Lower lobe of right lung (tissue), 2 donors: ENCODE measurements at regions not wholly inside any gene's neighbourhood (a gene's known extent, or its start where the extent isn't known, plus 50 kb on each side); places are given as distances from the start of the nearest gene placed in this dataset.
A peak's percentile ranks its signal among the peaks of the same experiment; 100 is the strongest.

Source experiments
- ATAC-seq, 2 donors: fragments of 200-7000 bp; cut with Tn5 transposase; one replicate each; pipeline ENCODE4 v1.9.1; 2020 to 2022; ENCODE audit warnings: mild to moderate bottlenecking in 2 of 2, moderate library complexity in 2 of 2
- DNase-seq: peaks from one replicate; pipeline ENCODE4 v3.0.0-alpha.2; 2020
- H3K27ac ChIP-seq: fragments of 200-600 bp; one replicate; pipeline ENCODE4 v1.8.0; 2022
- H3K27me3 ChIP-seq: fragments of 200-600 bp; one replicate; pipeline ENCODE4 v1.8.0; 2022; ENCODE audit warnings: low read depth
- H3K36me3 ChIP-seq: fragments of 200-600 bp; one replicate; pipeline ENCODE4 v1.8.0; 2022; ENCODE audit warnings: mild to moderate bottlenecking
- H3K4me1 ChIP-seq: fragments of 200-600 bp; one replicate; pipeline ENCODE4 v1.8.0; 2022
- H3K4me3 ChIP-seq: fragments of 200-600 bp; one replicate; pipeline ENCODE4 v1.8.0; 2022; ENCODE audit warnings: mild to moderate bottlenecking
- H3K9me3 ChIP-seq: fragments of 200-600 bp; one replicate; pipeline ENCODE4 v1.8.0; 2022
- CTCF ChIP-seq: fragments of 200-600 bp; IDR thresholded peaks from one replicate; pipeline ENCODE4 v1.8.0; 2022; ENCODE audit warnings: antibody characterized with exemption, mild to moderate bottlenecking
- intact Hi-C: fragments of 100-400 bp; cut with DNase I; formaldehyde crosslinking; loops from one replicate; pipeline ENCODE4 v1.11.0; 2022
- donor health status: DM: no; HTN: yes; CAD: no; lungs with severe emphysema.

DNA sequence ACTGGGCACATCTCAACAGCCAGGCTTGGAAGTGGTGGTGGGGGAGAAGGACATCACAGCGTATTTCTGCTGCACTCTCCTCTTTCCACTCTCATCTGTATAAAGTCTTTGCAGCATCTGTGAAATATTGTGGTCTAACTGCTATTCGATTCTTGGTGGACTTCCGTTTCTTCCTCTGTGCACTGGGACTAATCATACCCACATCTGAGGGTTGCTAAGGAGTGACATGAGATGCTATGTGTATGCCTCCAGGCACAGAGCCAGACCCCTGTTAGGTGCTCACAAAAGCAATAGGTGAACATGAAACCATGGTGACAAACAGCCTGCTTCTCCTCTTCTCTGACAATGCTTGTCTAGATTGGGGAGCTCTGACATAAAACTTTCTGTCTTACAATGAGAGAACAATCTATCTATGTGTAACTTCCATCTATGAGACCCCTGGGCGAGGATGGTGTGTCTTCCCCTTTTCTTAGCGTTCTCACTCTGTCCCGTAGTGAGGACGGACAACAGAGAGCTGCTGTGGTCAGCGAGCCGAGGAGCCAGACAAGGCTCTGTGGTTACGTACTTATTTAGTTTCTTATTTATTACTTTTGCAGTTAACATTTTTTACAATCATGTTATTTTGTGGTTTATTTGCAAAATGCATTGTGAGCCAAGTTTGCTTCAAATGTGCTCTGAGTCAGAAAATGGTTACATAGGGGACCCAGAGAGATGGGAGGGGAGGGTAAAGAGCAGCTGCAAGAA is 196.7 kb upstream of the TPRG1 start:
- H3K9me3 ChIP-seq, result no peaks in the 10 kb centered on the region
- no peak for DNase-seq
- no peaks in the 10 kb centered on the region for H3K36me3 ChIP-seq
- peaks cover 26% of the 10 kb centered on the region for H3K4me1 ChIP-seq
- ATAC-seq, result peak; percentile 39 to 63
- peak overlapping the region; percentile 33 for H3K27ac ChIP-seq
- H3K27me3 ChIP-seq, result no peaks in the 10 kb centered on the region
- H3K4me3 ChIP-seq, result no peak overlapping the region
- intact Hi-C loops, result no loop called here
- no peak for TF ChIP-seq CTCF

- Histone ChIP-seq H3K36me3 (no peaks in the 10 kb centered on the region), H3K4me1 (peaks cover 26% of the 10 kb centered on the region), H3K9me3 (no peaks in the 10 kb centered on the region), H3K27ac (peak overlapping the region; percentile 33), H3K27me3 (no peaks in the 10 kb centered on the region), H3K4me3 (no peak overlapping the region)
- peak in 1 of 2 donors; percentile 37 for ATAC-seq
- no peak for TF ChIP-seq CTCF
- no peak for DNase-seq
- intact Hi-C loops, result no loop called here
Measured at GRCh38 chr3:188975600-188976314, 196.0 kb upstream of the TPRG1 start.

DNA sequence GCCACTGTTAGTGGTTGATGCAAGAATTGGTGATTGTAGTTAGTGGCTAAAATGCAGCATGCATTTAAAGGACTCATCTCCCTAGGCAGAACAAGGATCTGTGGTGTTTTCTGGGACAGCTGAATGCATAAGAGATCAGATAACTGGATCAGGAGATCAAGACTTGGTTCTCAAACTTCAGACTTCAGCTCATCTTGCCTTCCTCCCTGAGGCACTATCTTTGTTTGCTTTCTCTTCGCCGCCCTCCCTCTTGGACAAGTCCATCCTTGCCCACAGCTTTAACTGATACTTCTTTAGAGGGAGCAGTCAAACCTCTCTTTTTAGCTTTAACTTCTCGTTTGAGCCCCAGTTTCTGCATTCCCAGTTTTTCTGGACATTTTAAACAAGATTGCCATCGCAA is 195.4 kb upstream of the TPRG1 start:
- no peak for ATAC-seq
- no peaks in the 10 kb centered on the region for H3K36me3 ChIP-seq
- H3K4me1 ChIP-seq, result peaks cover 26% of the 10 kb centered on the region
- no peak overlapping the region for H3K4me3 ChIP-seq
- intact Hi-C loops, result no loop called here
- no peaks in the 10 kb centered on the region for H3K9me3 ChIP-seq
- TF ChIP-seq CTCF, result no peak
- no peaks in the 10 kb centered on the region for H3K27me3 ChIP-seq
- no peak for DNase-seq
- no peak overlapping the region for H3K27ac ChIP-seq

GRCh38 chr3:188978421-188979171 is 193.2 kb upstream of the TPRG1 start:
- Histone ChIP-seq H3K4me1 (peaks cover 17% of the 10 kb centered on the region), H3K4me3 (no peak overlapping the region), H3K27ac (peak overlapping the region; percentile 40), H3K36me3 (no peaks in the 10 kb centered on the region), H3K9me3 (no peaks in the 10 kb centered on the region), H3K27me3 (no peaks in the 10 kb centered on the region)
- intact Hi-C loops, result no loop called here
- TF ChIP-seq CTCF, result no peak
- ATAC-seq, result peak; percentile 14 to 46
- no peak for DNase-seq

DNA sequence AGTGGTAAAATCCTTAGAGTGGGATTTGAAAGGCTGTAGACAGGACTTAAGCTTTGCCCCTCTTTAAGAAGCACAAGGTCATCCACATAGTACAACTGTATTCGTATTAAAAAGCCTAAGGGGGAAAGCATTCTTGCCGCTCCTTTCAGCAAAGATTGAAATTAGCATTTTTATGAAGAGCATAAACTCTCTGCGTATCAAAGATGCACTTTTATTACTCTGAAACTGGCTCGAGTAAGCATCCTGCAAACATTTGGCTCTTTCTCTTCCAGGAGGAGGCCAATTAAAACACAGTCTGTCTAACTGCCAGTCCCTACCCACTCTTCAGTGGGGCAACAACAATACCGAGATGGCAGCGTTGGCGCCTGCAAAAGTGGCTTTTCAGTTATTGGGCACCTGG is 192.5 kb upstream of the TPRG1 start:
- intact Hi-C loops, result no loop called here
- Histone ChIP-seq H3K4me3 (no peak overlapping the region), H3K9me3 (no peaks in the 10 kb centered on the region), H3K27ac (peak overlapping the region; percentile 40), H3K36me3 (no peaks in the 10 kb centered on the region), H3K4me1 (peaks cover 12% of the 10 kb centered on the region), H3K27me3 (no peaks in the 10 kb centered on the region)
- no peak for DNase-seq
- no peak for TF ChIP-seq CTCF
- no peak for ATAC-seq
